Endothelial cell of umbilical vein (primary cell): ENCODE measurements at regions not wholly inside any gene's neighbourhood (a gene's known extent, or its start where the extent isn't known, plus 50 kb on each side); places are given as distances from the start of the nearest gene placed in this dataset.

ENCODE experiments used
- BruUV-seq: library from RNA; stranded (reverse); fragments of 400-500 nt; replicated peaks from 2 replicates; lab custom pipeline; 2021; lab: Mats Ljungman, UMichigan
- CTCF ChIA-PET: fragments of 300-600, 350-600 bp; sonication (Branson Sonifier 250); formaldehyde crosslinking; loops from one replicate; lab custom pipeline; 2021; ENCODE audit warnings: antibody characterized with exemption, inconsistent platforms; lab: Charles Lee
- POLR2A ChIA-PET: fragments of 300-600, 350-600 bp; sonication (Branson Sonifier 250); formaldehyde crosslinking; loops from one replicate; lab custom pipeline; 2021; ENCODE audit warnings: antibody characterized with exemption, inconsistent platforms; lab: Charles Lee
- DNase-seq: peaks from one replicate; pipeline ENCODE4 v3.0.0-alpha.2; 2011; ENCODE audit warnings: low read depth, low spot score
- FAIRE-seq: peaks from 2 replicates; lab custom pipeline; 2011; peaks lifted over from hg19 to GRCh38; lab: Jason Lieb, UNC
- H2AFZ ChIP-seq: 2 replicates; pipeline ENCODE4 v1.6.0; 2012; ENCODE audit warnings: low read depth, low read length, control low read depth, inconsistent platforms
- H3K27ac ChIP-seq: 2 replicates; pipeline ENCODE4 v1.5.1; 2011; ENCODE audit warnings: low read depth, mild to moderate bottlenecking, control low read depth, low read length, moderate library complexity; ENCODE audit not compliant: insufficient read depth
- H3K27me3 ChIP-seq, 2 experiments: 2 replicates each; pipeline versions ENCODE4 v1.6.0 to v1.6.1; 2011; ENCODE audit warnings: low read length in 2 of 2, mixed read lengths in 1 of 2; ENCODE audit not compliant: control insufficient read depth in 2 of 2, insufficient read depth in 2 of 2
- H3K36me3 ChIP-seq, 2 experiments: 2 replicates in 1 of 2; 3 replicates in 1 of 2; pipeline ENCODE4 v1.5.1; 2011; ENCODE audit warnings: low read length in 2 of 2, mild to moderate bottlenecking in 1 of 2, moderate library complexity in 1 of 2; ENCODE audit not compliant: control insufficient read depth in 2 of 2, insufficient read depth in 2 of 2; ENCODE audit errors: extremely low read depth in 1 of 2
- H3K4me1 ChIP-seq: 3 replicates; pipeline ENCODE4 v1.5.1; 2011; ENCODE audit warnings: mild to moderate bottlenecking, low read length; ENCODE audit not compliant: control insufficient read depth, insufficient read depth; ENCODE audit errors: extremely low read depth
- H3K4me2 ChIP-seq: 2 replicates; pipeline ENCODE4 v1.6.1; 2011; ENCODE audit warnings: low read length, control low read depth, mixed read lengths; ENCODE audit not compliant: insufficient read depth
- H3K4me3 ChIP-seq, 3 experiments: fragments of 200-600 bp in 1 of 3; sonication (generic), shearing (Covaris generic) in 1 of 3; replicated peaks in 1 of 3; 2 replicates each; pipeline ENCODE4 v1.5.1; 2011 to 2016; ENCODE audit warnings: control low read depth in 3 of 3, low read length in 3 of 3, mild to moderate bottlenecking in 2 of 3, inconsistent platforms in 1 of 3, low read depth in 1 of 3, moderate library complexity in 1 of 3; ENCODE audit not compliant: insufficient read depth in 1 of 3
- H3K79me2 ChIP-seq: 2 replicates; pipeline ENCODE4 v1.6.0; 2012; ENCODE audit warnings: low read length, inconsistent platforms; ENCODE audit not compliant: control insufficient read depth, insufficient read depth
- H3K9ac ChIP-seq: replicated peaks from 2 replicates; pipeline ENCODE3; 2011; ENCODE audit warnings: low read length, control low read depth; ENCODE audit not compliant: insufficient read depth; ENCODE audit errors: extremely low read depth
- H3K9me1 ChIP-seq: replicated peaks from 3 replicates; pipeline ENCODE4 v1.6.0; 2011; ENCODE audit warnings: mild to moderate bottlenecking, low read length; ENCODE audit not compliant: control insufficient read depth, insufficient read depth; ENCODE audit errors: extremely low read depth
- H3K9me3 ChIP-seq: replicated peaks from 2 replicates; pipeline ENCODE4 v1.5.1; 2012; ENCODE audit warnings: low read length, inconsistent platforms; ENCODE audit not compliant: control insufficient read depth, insufficient read depth
- H4K20me1 ChIP-seq: replicated peaks from 2 replicates; pipeline ENCODE3; 2011; ENCODE audit warnings: mild to moderate bottlenecking, low read length; ENCODE audit not compliant: control insufficient read depth, insufficient read depth; ENCODE audit errors: extremely low read depth
- EZH2 ChIP-seq: IDR thresholded peaks from 2 replicates; pipeline ENCODE4 v1.6.1; 2012; ENCODE audit warnings: borderline replicate concordance, low read depth, mild to moderate bottlenecking, moderate library complexity, low read length, inconsistent platforms; ENCODE audit not compliant: severe bottlenecking
- FOS ChIP-seq: IDR thresholded peaks from 2 replicates; pipeline ENCODE4 v1.6.1; 2011; ENCODE audit warnings: mild to moderate bottlenecking, low read length, moderate library complexity, borderline replicate concordance; ENCODE audit not compliant: insufficient read depth
- GATA2 ChIP-seq: IDR thresholded peaks from 2 replicates; pipeline ENCODE4 v1.7.0; 2011; ENCODE audit warnings: low read depth, mild to moderate bottlenecking, moderate library complexity, mixed read lengths, low read length; ENCODE audit not compliant: insufficient read length, insufficient read depth
- JUN ChIP-seq: IDR thresholded peaks from 2 replicates; pipeline ENCODE4 v1.6.1; 2011; ENCODE audit warnings: borderline replicate concordance, low read depth; ENCODE audit not compliant: insufficient read length, insufficient read depth
- MAX ChIP-seq: IDR thresholded peaks from 2 replicates; pipeline ENCODE4 v1.6.1; 2011; ENCODE audit not compliant: insufficient read depth, insufficient read length
- MYC ChIP-seq: IDR thresholded peaks from one replicate; pipeline ENCODE4 v1.6.1; 2011; ENCODE audit warnings: mild to moderate bottlenecking, low read depth, low read length
- POLR2A ChIP-seq: IDR thresholded peaks from 2 replicates; pipeline ENCODE4 v1.6.1; 2012; ENCODE audit warnings: low read depth, mild to moderate bottlenecking, control low read depth, low read length
- POLR2AphosphoS5 ChIP-seq: IDR thresholded peaks from 2 replicates; pipeline ENCODE4 v1.6.1; 2012; ENCODE audit warnings: low read depth, mild to moderate bottlenecking, control low read depth, low read length, moderate library complexity; ENCODE audit not compliant: insufficient read depth
- dilution Hi-C: fragments of 300-500 bp; cut with MboI; formaldehyde crosslinking; loops from one replicate; pipeline ENCODE4 v1.15.0; 2019; ENCODE audit warnings: low sequenced_read_pairs; ENCODE audit not compliant: extremely low pct_ligation_motif_present
- intact Hi-C: fragments of 100-400 bp; cut with micrococcal nuclease; formaldehyde crosslinking; loops from one replicate; pipeline ENCODE4 v1.10.0; 2022
- TF ChIP-seq, protein P1 (sequence below), 2 donors: IDR thresholded peaks; 1 replicate in 1 of 2; 2 replicates in 1 of 2; pipeline ENCODE4 v1.5.1; 2011; ENCODE audit warnings: low read length in 2 of 2, mild to moderate bottlenecking in 2 of 2, moderate library complexity in 2 of 2, control low read depth in 1 of 2, inconsistent platforms in 1 of 2, low read depth in 1 of 2; ENCODE audit not compliant: insufficient read depth in 1 of 2; ENCODE audit errors: extremely low read depth in 1 of 2

- Histone ChIP-seq H3K27me3 (no peaks in the 10 kb centered on the region), H3K9me3 (no peaks in the 10 kb centered on the region), H3K4me1 (no peaks in the 10 kb centered on the region), H3K9me1 (no peaks in the 10 kb centered on the region), H3K27ac (no peak overlapping the region), H3K79me2 (no peaks in the 10 kb centered on the region), H3K36me3 (no peaks in the 10 kb centered on the region), H2AFZ (no peak overlapping the region), H4K20me1 (no peaks in the 10 kb centered on the region), H3K9ac (no peak overlapping the region), H3K4me3 (no peak overlapping the region), H3K4me2 (no peak overlapping the region)
- FAIRE-seq (no peak), DNase-seq (no peak)
- BruUV-seq = no TSS peak
- dilution Hi-C loops (no loop called here), intact Hi-C loops (no loop called here)
- POLR2A ChIA-PET = no interaction called here
- TF ChIP-seq POLR2AphosphoS5 = no peak
- no peak for TF ChIP-seq MAX
- no peak for TF ChIP-seq GATA2
- TF ChIP-seq POLR2A = no peak
- TF ChIP-seq FOS = no peak
- no peak for TF ChIP-seq EZH2
- TF ChIP-seq MYC = no peak
- TF ChIP-seq JUN = no peak
- TF ChIP-seq, protein P1, sequence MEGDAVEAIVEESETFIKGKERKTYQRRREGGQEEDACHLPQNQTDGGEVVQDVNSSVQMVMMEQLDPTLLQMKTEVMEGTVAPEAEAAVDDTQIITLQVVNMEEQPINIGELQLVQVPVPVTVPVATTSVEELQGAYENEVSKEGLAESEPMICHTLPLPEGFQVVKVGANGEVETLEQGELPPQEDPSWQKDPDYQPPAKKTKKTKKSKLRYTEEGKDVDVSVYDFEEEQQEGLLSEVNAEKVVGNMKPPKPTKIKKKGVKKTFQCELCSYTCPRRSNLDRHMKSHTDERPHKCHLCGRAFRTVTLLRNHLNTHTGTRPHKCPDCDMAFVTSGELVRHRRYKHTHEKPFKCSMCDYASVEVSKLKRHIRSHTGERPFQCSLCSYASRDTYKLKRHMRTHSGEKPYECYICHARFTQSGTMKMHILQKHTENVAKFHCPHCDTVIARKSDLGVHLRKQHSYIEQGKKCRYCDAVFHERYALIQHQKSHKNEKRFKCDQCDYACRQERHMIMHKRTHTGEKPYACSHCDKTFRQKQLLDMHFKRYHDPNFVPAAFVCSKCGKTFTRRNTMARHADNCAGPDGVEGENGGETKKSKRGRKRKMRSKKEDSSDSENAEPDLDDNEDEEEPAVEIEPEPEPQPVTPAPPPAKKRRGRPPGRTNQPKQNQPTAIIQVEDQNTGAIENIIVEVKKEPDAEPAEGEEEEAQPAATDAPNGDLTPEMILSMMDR (IDR thresholded peaks at IDR 0.05; ENCODE audit: extremely low read depth in 1 of 2, insufficient read depth in 1 of 2, low read depth in 1 of 2, low read length in 2 of 2) = no peak
- CTCF ChIA-PET = no interaction called here
Measured at GRCh38 chrX:113980953-113981352, 602.9 kb upstream of the HTR2C start.
